ENCODE measurements at regions not wholly inside any gene's neighbourhood (a gene's known extent, or its start where the extent isn't known, plus 50 kb on each side); places are given as distances from the start of the nearest gene placed in this dataset.
"Not testable (repeated sequence)": the region's sequence is repeated elsewhere in the genome, so short reads cannot be mapped to it uniquely, and the experiment has no call there.

GRCh38 chr5:86439593-86440110, 178.1 kb upstream of the COX7C start:
- no peaks in the 10 kb centered on the region for H3K27me3 Mint-ChIP-seq
- H3K4me3 Mint-ChIP-seq, result no peak overlapping the region
- H3K4me1 Mint-ChIP-seq (ENCODE audit: low read depth), result no peaks in the 10 kb centered on the region
- H3K27ac Mint-ChIP-seq, result no peak overlapping the region
- H3K36me3 Mint-ChIP-seq (ENCODE audit: low read depth), result no peaks in the 10 kb centered on the region
- no peaks in the 10 kb centered on the region for H3K9me3 Mint-ChIP-seq

- Mint-ChIP-seq H3K27ac (no peak overlapping the region), H3K36me3 (ENCODE audit: low read depth) (no peaks in the 10 kb centered on the region), H3K4me3 (no peak overlapping the region), H3K4me1 (ENCODE audit: low read depth) (no peaks in the 10 kb centered on the region), H3K9me3 (no peaks in the 10 kb centered on the region), H3K27me3 (no peaks in the 10 kb centered on the region)
Measured at GRCh38 chr5:86442036-86442745, 175.6 kb upstream of the COX7C start.

GRCh38 chr5:86447362-86447761, 170.4 kb upstream of the COX7C start:
- H3K27me3 Mint-ChIP-seq, result no peaks in the 10 kb centered on the region
- H3K36me3 Mint-ChIP-seq (ENCODE audit: low read depth), result no peaks in the 10 kb centered on the region
- H3K9me3 Mint-ChIP-seq, result peaks cover 4% of the 10 kb centered on the region
- no peak overlapping the region for H3K4me3 Mint-ChIP-seq
- no peak overlapping the region for H3K27ac Mint-ChIP-seq
- H3K4me1 Mint-ChIP-seq (ENCODE audit: low read depth), result no peaks in the 10 kb centered on the region

- Mint-ChIP-seq H3K27ac (no peak overlapping the region), H3K4me3 (no peak overlapping the region), H3K27me3 (no peaks in the 10 kb centered on the region), H3K36me3 (ENCODE audit: low read depth) (no peaks in the 10 kb centered on the region), H3K9me3 (peaks cover 4% of the 10 kb centered on the region), H3K4me1 (ENCODE audit: low read depth) (no peaks in the 10 kb centered on the region)
Measured at GRCh38 chr5:86452251-86452650, 165.5 kb upstream of the COX7C start.

GRCh38 chr5:86460519-86460918, 157.2 kb upstream of the COX7C start:
- Mint-ChIP-seq H3K9me3 (peaks cover 13% of the 10 kb centered on the region), H3K4me1 (ENCODE audit: low read depth) (no peaks in the 10 kb centered on the region), H3K36me3 (ENCODE audit: low read depth) (no peaks in the 10 kb centered on the region), H3K4me3 (no peak overlapping the region), H3K27me3 (no peaks in the 10 kb centered on the region), H3K27ac (no peak overlapping the region)

GRCh38 chr5:86461169-86461956, 156.4 kb upstream of the COX7C start:
- peaks cover 13% of the 10 kb centered on the region for H3K9me3 Mint-ChIP-seq
- H3K27ac Mint-ChIP-seq, result no peak overlapping the region
- no peaks in the 10 kb centered on the region for H3K36me3 Mint-ChIP-seq (ENCODE audit: low read depth)
- no peaks in the 10 kb centered on the region for H3K4me1 Mint-ChIP-seq (ENCODE audit: low read depth)
- no peaks in the 10 kb centered on the region for H3K27me3 Mint-ChIP-seq
- no peak overlapping the region for H3K4me3 Mint-ChIP-seq

GRCh38 chr5:86463339-86463738, 154.4 kb upstream of the COX7C start:
- H3K9me3 Mint-ChIP-seq, result peaks cover 13% of the 10 kb centered on the region

GRCh38 chr5:86465052-86465838, 152.5 kb upstream of the COX7C start:
- H3K4me1 Mint-ChIP-seq (ENCODE audit: low read depth), result no peaks in the 10 kb centered on the region
- H3K9me3 Mint-ChIP-seq, result peaks cover 13% of the 10 kb centered on the region
- no peak overlapping the region for H3K27ac Mint-ChIP-seq
- no peak overlapping the region for H3K4me3 Mint-ChIP-seq
- H3K36me3 Mint-ChIP-seq (ENCODE audit: low read depth), result no peaks in the 10 kb centered on the region
- no peaks in the 10 kb centered on the region for H3K27me3 Mint-ChIP-seq

More at GRCh38 chr5:86463339-86463738, 154.4 kb upstream of the COX7C start:
- Mint-ChIP-seq H3K27me3 (no peaks in the 10 kb centered on the region), H3K4me1 (ENCODE audit: low read depth) (no peaks in the 10 kb centered on the region), H3K27ac (no peak overlapping the region), H3K36me3 (ENCODE audit: low read depth) (no peaks in the 10 kb centered on the region), H3K4me3 (no peak overlapping the region)

- H3K27me3 Mint-ChIP-seq; H3K27ac Mint-ChIP-seq; H3K4me3 Mint-ChIP-seq; H3K36me3 Mint-ChIP-seq (ENCODE audit: low read depth); H3K4me1 Mint-ChIP-seq (ENCODE audit: low read depth): not testable (repeated sequence)
- peaks cover 13% of the 10 kb centered on the region for H3K9me3 Mint-ChIP-seq
Measured at GRCh38 chr5:86466721-86467120, 151.0 kb upstream of the COX7C start.

GRCh38 chr5:86482008-86482407, 135.7 kb upstream of the COX7C start:
- Mint-ChIP-seq H3K27ac (no peak overlapping the region), H3K4me3 (no peak overlapping the region), H3K27me3 (no peaks in the 10 kb centered on the region), H3K36me3 (ENCODE audit: low read depth) (no peaks in the 10 kb centered on the region), H3K9me3 (peaks cover 3% of the 10 kb centered on the region), H3K4me1 (ENCODE audit: low read depth) (no peaks in the 10 kb centered on the region)

GRCh38 chr5:86493777-86494176, 124.0 kb upstream of the COX7C start:
- no peak overlapping the region for H3K27ac Mint-ChIP-seq
- no peaks in the 10 kb centered on the region for H3K27me3 Mint-ChIP-seq
- no peaks in the 10 kb centered on the region for H3K9me3 Mint-ChIP-seq
- H3K4me1 Mint-ChIP-seq (ENCODE audit: low read depth), result no peaks in the 10 kb centered on the region
- no peak overlapping the region for H3K4me3 Mint-ChIP-seq
- no peaks in the 10 kb centered on the region for H3K36me3 Mint-ChIP-seq (ENCODE audit: low read depth)

- H3K4me3 Mint-ChIP-seq, result no peak overlapping the region
- H3K27me3 Mint-ChIP-seq, result no peaks in the 10 kb centered on the region
- H3K9me3 Mint-ChIP-seq, result no peaks in the 10 kb centered on the region
- H3K4me1 Mint-ChIP-seq (ENCODE audit: low read depth), result no peaks in the 10 kb centered on the region
- no peaks in the 10 kb centered on the region for H3K36me3 Mint-ChIP-seq (ENCODE audit: low read depth)
- no peak overlapping the region for H3K27ac Mint-ChIP-seq
Measured at GRCh38 chr5:86500947-86501346, 116.8 kb upstream of the COX7C start.

- Mint-ChIP-seq H3K36me3 (ENCODE audit: low read depth) (no peaks in the 10 kb centered on the region), H3K9me3 (peaks cover 6% of the 10 kb centered on the region), H3K4me3 (no peak overlapping the region), H3K4me1 (ENCODE audit: low read depth) (no peaks in the 10 kb centered on the region), H3K27me3 (peaks cover 3% of the 10 kb centered on the region), H3K27ac (no peak overlapping the region)
Measured at GRCh38 chr5:86507574-86507973, 110.2 kb upstream of the COX7C start.

GRCh38 chr5:86510330-86510915, 107.3 kb upstream of the COX7C start:
- H3K4me1 Mint-ChIP-seq (ENCODE audit: low read depth); H3K27me3 Mint-ChIP-seq; H3K27ac Mint-ChIP-seq; H3K9me3 Mint-ChIP-seq; H3K36me3 Mint-ChIP-seq (ENCODE audit: low read depth); H3K4me3 Mint-ChIP-seq: not testable (repeated sequence)

- H3K9me3 Mint-ChIP-seq, result no peaks in the 10 kb centered on the region
- no peaks in the 10 kb centered on the region for H3K4me1 Mint-ChIP-seq (ENCODE audit: low read depth)
Measured at GRCh38 chr5:86523718-86524117, 94.0 kb upstream of the COX7C start.

More at GRCh38 chr5:86523718-86524117, 94.0 kb upstream of the COX7C start:
- Mint-ChIP-seq H3K4me3 (no peak overlapping the region), H3K27ac (no peak overlapping the region), H3K27me3 (no peaks in the 10 kb centered on the region), H3K36me3 (ENCODE audit: low read depth) (no peaks in the 10 kb centered on the region)

All from stimulated activated naive CD8-positive, alpha-beta T cell treated with anti-CD3 and anti-CD28 coated beads, Interleukin-15, Interleukin-2, amounts not matched to agents 100 ng/mL and 50 ng/mL, for 24 hours (primary cell).